HFF-Myc (cell line): ENCODE measurements at regions not wholly inside any gene's neighbourhood (a gene's known extent, or its start where the extent isn't known, plus 50 kb on each side); places are given as distances from the start of the nearest gene placed in this dataset.

Experiments
- DNase-seq: peaks from one replicate; pipeline ENCODE4 v3.0.0-alpha.2; 2011; ENCODE audit warnings: low read depth; ENCODE audit errors: extremely low read depth
- H3K4me3 ChIP-seq: replicated peaks from 2 replicates; pipeline ENCODE4 v1.5.1; 2011; ENCODE audit warnings: low read depth, mild to moderate bottlenecking, control low read depth, low read length
- TF ChIP-seq, protein P1 (sequence below): IDR thresholded peaks from 2 replicates; pipeline ENCODE4 v1.5.1; 2012; ENCODE audit warnings: mild to moderate bottlenecking, low read depth, low read length, control low read depth; ENCODE audit errors: missing control alignments

- TF ChIP-seq, protein P1, sequence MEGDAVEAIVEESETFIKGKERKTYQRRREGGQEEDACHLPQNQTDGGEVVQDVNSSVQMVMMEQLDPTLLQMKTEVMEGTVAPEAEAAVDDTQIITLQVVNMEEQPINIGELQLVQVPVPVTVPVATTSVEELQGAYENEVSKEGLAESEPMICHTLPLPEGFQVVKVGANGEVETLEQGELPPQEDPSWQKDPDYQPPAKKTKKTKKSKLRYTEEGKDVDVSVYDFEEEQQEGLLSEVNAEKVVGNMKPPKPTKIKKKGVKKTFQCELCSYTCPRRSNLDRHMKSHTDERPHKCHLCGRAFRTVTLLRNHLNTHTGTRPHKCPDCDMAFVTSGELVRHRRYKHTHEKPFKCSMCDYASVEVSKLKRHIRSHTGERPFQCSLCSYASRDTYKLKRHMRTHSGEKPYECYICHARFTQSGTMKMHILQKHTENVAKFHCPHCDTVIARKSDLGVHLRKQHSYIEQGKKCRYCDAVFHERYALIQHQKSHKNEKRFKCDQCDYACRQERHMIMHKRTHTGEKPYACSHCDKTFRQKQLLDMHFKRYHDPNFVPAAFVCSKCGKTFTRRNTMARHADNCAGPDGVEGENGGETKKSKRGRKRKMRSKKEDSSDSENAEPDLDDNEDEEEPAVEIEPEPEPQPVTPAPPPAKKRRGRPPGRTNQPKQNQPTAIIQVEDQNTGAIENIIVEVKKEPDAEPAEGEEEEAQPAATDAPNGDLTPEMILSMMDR: no peak
- H3K4me3 ChIP-seq: no peak overlapping the region
- DNase-seq: no peak
Observed at GRCh38 chr18:41747723-41748242, 207.3 kb upstream of the PIK3C3 start.

DNA sequence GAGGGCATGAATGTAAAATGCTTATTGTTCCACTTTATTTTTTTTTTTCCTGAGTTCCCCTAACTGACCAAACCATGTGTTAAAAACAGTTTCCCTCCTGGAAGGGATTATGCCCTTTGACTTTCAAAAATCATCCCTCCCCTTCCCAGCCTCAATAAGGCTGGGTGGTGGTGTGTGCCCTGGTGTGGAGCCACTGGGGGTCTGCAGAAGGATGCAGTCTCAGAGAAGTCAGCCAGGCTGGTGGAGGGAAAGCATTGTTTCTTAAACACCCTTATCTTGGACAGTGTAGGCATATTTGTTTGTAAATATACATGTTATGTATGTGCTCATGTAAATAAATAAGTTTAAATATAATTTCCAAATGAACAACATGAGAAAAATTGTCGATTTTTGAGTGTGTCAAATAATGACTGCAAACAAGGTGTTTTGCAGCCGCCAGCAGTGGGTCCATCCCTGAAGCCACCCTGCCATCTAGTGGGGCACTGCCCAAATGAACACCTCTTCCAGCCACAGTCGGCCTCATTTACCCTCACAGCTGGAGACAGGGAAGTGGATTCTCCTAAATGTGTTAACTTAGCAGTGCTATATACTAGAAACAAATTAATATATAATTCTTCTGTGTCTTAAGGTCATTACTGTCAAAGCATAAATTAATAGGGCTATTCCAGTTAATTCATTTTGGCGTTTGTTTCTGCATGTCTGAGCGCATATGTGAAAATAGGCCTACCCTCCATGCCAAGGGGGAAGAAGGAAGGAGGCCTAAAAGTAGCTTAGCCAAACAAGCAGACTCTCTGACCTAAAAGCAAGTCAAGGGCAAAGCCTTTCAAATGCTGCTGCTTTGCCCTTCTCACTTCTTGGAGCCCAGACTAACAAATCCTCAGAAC is 209.6 kb upstream of the PIK3C3 start:
- TF ChIP-seq, protein P1: peak; percentile 66
- H3K4me3 ChIP-seq: no peak overlapping the region
- no peak for DNase-seq

DNA sequence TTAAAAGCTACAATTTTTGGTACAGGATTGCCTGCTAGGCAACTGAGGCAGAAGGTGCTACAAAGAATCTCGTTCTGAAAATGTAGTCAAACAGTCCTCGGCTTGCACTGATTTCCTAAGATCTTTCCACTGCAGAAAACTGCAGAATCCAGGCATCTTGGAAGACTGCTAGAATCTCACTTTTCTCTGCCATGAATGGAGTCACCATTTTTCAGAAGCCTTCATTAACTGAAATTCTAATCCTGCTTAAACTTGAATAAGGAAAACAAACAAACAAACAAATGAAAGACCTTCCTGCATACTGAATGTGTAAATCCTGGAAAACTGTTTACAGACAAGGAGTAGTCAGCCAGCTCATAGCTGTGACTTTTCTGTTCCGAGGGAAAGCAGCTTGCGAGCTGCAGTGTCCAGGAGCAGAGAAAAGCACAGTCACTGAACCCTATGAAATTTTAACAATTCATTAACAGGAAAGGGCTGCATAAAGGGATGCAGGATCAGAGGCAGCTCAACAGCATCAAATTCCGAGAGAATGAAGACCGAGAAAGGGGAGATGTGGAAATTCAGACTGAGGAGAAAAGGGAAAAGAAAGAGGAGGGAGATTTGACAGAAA is 210.5 kb upstream of the PIK3C3 start:
- no peak overlapping the region for H3K4me3 ChIP-seq
- no peak for DNase-seq
- TF ChIP-seq, protein P1: no peak

DNA sequence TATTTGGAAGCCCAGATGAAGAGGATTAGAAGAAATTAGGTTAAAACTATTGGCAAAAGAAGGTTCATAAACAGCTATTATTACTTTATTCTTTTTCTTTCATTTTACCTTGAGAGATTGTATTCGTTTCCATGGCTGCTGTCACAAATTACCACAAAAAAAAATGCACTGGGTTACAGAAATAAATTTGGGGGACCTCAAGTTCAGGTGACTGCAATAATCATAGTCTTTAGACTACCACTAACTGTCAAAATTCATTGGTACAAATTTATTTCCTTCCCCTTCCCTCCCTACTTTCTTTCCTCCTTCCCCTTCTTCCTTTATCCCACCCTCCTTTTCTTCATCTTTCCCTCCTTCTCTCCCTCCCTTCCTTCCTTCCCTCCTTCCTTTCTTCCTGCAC is 217.8 kb upstream of the PIK3C3 start:
- no peak overlapping the region for H3K4me3 ChIP-seq
- TF ChIP-seq, protein P1: no peak
- DNase-seq: no peak

- H3K4me3 ChIP-seq: no peak overlapping the region
- TF ChIP-seq, protein P1: no peak
- no peak for DNase-seq
Observed at GRCh38 chr18:41734917-41735316, 220.1 kb upstream of the PIK3C3 start.

GRCh38 chr18:41732356-41732755 is 222.7 kb upstream of the PIK3C3 start:
- TF ChIP-seq, protein P1: no peak
- no peak for DNase-seq
- H3K4me3 ChIP-seq: no peak overlapping the region
